Esophagus muscularis mucosa (tissue), 4 donors: ENCODE measurements at regions not wholly inside any gene's neighbourhood (a gene's known extent, or its start where the extent isn't known, plus 50 kb on each side); places are given as distances from the start of the nearest gene placed in this dataset.

Source experiments
- CTCF ChIP-seq, 3 experiments: fragments of 200-600 bp in 2 of 3; fragments of 450-650 bp in 1 of 3; sonication (generic) in 2 of 3; IDR thresholded peaks; one replicate each; pipeline ENCODE4 v1.5.1; 2017 to 2019; ENCODE audit warnings: antibody characterized with exemption in 3 of 3, mild to moderate bottlenecking in 2 of 3, moderate library complexity in 1 of 3
- EP300 ChIP-seq: sonication (generic); formaldehyde crosslinking; IDR thresholded peaks from one replicate; pipeline ENCODE4 v1.6.1; 2017; ENCODE audit warnings: antibody characterized with exemption
- POLR2A ChIP-seq: fragments of 450-650 bp; IDR thresholded peaks from one replicate; pipeline ENCODE4 v1.6.1; 2017; ENCODE audit warnings: antibody characterized with exemption, moderate library complexity, mild to moderate bottlenecking, low read depth

- no peak for TF ChIP-seq CTCF (IDR thresholded peaks at IDR 0.05)
- no peak for TF ChIP-seq POLR2A
- TF ChIP-seq EP300 = no peak
Measured at GRCh38 chr12:28936711-28937110, 212.4 kb upstream of the FAR2 start.
